ENCODE measurements at regions not wholly inside any gene's neighbourhood (a gene's known extent, or its start where the extent isn't known, plus 50 kb on each side); places are given as distances from the start of the nearest gene placed in this dataset.

DNA sequence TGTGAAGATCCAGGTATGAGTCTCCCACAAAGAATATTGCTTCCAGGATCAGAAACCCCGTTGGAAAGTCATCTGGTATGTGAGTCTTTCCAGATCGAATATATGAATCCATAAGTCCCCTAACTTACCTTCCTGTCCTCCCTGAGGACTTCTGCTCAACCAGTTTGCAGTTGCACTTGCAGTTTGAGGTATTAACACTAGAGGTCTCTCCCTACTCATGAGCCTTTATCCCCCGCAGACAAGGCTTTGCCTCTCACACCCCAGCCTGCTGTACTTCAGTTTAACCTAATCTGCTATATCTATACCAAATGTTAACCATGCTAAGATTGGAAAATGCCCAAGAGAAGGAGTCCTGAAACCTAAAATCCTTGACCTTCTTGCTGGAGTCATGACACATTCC is 135.3 kb upstream of the DEFB112 start:
- DNase-seq (ENCODE audit: low read depth, low spot score) = no peak
- Histone ChIP-seq H3K27ac (ENCODE audit: low read length) (no peak overlapping the region), H3K4me1 (ENCODE audit: control insufficient read depth, insufficient read depth, low read length) (no peaks in the 10 kb centered on the region), H3K4me3 (ENCODE audit: low read depth in 2 of 2, low read length in 2 of 2) (no peak overlapping the region), H3K27me3 (ENCODE audit: control insufficient read depth, insufficient read depth, low read length) (no peaks in the 10 kb centered on the region), H3K36me3 (ENCODE audit: control insufficient read depth, insufficient read depth, low read length) (no peaks in the 10 kb centered on the region), H3K9me3 (ENCODE audit: control insufficient read depth, insufficient read depth, low read depth, low read length) (no peaks in the 10 kb centered on the region)
- TF ChIP-seq POLR2AphosphoS5 (IDR thresholded peaks at IDR 0.05; ENCODE audit: low read depth, low read length) = no peak
- TF ChIP-seq, protein P1, sequence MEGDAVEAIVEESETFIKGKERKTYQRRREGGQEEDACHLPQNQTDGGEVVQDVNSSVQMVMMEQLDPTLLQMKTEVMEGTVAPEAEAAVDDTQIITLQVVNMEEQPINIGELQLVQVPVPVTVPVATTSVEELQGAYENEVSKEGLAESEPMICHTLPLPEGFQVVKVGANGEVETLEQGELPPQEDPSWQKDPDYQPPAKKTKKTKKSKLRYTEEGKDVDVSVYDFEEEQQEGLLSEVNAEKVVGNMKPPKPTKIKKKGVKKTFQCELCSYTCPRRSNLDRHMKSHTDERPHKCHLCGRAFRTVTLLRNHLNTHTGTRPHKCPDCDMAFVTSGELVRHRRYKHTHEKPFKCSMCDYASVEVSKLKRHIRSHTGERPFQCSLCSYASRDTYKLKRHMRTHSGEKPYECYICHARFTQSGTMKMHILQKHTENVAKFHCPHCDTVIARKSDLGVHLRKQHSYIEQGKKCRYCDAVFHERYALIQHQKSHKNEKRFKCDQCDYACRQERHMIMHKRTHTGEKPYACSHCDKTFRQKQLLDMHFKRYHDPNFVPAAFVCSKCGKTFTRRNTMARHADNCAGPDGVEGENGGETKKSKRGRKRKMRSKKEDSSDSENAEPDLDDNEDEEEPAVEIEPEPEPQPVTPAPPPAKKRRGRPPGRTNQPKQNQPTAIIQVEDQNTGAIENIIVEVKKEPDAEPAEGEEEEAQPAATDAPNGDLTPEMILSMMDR (IDR thresholded peaks at IDR 0.05) = peak; percentile 34
- intact Hi-C loops (cut with micrococcal nuclease; ENCODE audit: unreplicated experiment) (no loop called here), in situ Hi-C loops (cut with HindIII; ENCODE audit: low pct_unique_long_range_greater_than_20kb, low sequenced_read_pairs) (no loop called here)
- ATAC-seq = no peak
- ChIA-PET CTCF (no interaction called here), POLR2A (no interaction called here)
- no TSS peak for BruUV-seq (replicated peaks)

DNA sequence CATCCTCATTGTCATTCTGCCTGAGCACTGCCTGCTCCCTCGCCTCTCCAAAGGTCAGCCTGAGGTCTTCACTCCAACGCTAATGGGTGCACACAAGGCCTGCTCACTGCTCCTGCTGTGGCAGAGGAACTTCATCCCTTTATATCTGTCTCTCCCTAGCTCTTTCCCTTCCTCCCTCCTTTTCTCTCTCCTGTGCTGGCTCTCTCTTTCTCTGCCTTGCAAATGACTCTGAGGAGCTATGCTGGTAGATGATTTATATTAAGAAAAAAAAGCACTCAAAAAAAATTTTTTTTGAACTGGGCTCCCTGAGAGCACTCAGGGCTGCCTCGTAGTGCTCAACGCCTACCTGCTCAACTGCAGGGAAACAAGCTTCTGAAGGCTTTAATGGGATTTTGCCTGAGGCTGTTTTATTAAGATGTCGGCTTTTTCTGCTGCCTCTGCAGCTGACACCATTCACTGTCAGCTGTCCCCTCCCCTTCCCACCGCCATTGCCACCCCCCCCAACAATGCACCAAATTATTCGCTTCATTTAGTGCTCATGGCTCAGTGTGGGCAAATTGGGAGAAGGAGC is 137.7 kb upstream of the DEFB112 start:
- TF ChIP-seq, protein P2, sequence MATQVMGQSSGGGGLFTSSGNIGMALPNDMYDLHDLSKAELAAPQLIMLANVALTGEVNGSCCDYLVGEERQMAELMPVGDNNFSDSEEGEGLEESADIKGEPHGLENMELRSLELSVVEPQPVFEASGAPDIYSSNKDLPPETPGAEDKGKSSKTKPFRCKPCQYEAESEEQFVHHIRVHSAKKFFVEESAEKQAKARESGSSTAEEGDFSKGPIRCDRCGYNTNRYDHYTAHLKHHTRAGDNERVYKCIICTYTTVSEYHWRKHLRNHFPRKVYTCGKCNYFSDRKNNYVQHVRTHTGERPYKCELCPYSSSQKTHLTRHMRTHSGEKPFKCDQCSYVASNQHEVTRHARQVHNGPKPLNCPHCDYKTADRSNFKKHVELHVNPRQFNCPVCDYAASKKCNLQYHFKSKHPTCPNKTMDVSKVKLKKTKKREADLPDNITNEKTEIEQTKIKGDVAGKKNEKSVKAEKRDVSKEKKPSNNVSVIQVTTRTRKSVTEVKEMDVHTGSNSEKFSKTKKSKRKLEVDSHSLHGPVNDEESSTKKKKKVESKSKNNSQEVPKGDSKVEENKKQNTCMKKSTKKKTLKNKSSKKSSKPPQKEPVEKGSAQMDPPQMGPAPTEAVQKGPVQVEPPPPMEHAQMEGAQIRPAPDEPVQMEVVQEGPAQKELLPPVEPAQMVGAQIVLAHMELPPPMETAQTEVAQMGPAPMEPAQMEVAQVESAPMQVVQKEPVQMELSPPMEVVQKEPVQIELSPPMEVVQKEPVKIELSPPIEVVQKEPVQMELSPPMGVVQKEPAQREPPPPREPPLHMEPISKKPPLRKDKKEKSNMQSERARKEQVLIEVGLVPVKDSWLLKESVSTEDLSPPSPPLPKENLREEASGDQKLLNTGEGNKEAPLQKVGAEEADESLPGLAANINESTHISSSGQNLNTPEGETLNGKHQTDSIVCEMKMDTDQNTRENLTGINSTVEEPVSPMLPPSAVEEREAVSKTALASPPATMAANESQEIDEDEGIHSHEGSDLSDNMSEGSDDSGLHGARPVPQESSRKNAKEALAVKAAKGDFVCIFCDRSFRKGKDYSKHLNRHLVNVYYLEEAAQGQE (IDR thresholded peaks at IDR 0.05; ENCODE audit: insufficient read depth in 1 of 2, low read depth in 2 of 2, low read length in 1 of 2) = no peak
- no peak for TF ChIP-seq SIN3A (IDR thresholded peaks at IDR 0.05; ENCODE audit: borderline replicate concordance, insufficient read depth, low read depth, low read length)
- TF ChIP-seq POLR2AphosphoS5 (IDR thresholded peaks at IDR 0.05; ENCODE audit: low read depth, low read length) = no peak
- TF ChIP-seq, protein P1 (IDR thresholded peaks at IDR 0.05) = no peak
- TF ChIP-seq TCF7L2 (IDR thresholded peaks at IDR 0.05; ENCODE audit: low read depth, low read length) = no peak
- Histone ChIP-seq H3K27ac (ENCODE audit: low read length) (no peak overlapping the region), H3K27me3 (ENCODE audit: control insufficient read depth, insufficient read depth, low read length) (no peaks in the 10 kb centered on the region), H3K4me3 (ENCODE audit: low read depth in 2 of 2, low read length in 2 of 2) (no peak overlapping the region), H3K9me3 (ENCODE audit: control insufficient read depth, insufficient read depth, low read depth, low read length) (no peaks in the 10 kb centered on the region), H3K4me1 (ENCODE audit: control insufficient read depth, insufficient read depth, low read length) (no peaks in the 10 kb centered on the region), H3K36me3 (ENCODE audit: control insufficient read depth, insufficient read depth, low read length) (no peaks in the 10 kb centered on the region)
- DNase-seq (ENCODE audit: low read depth, low spot score) (no peak), ATAC-seq (no peak)
- no TSS peak for BruUV-seq (replicated peaks)
- ChIA-PET CTCF (interaction anchor here (0.7 kb wide), 1 partner anchor 1664 kb away, joined by 4 read pairs; no protein-coding TSS in a partner anchor), POLR2A (no interaction called here)
- in situ Hi-C loops (cut with HindIII; ENCODE audit: low pct_unique_long_range_greater_than_20kb, low sequenced_read_pairs) (no loop called here), intact Hi-C loops (cut with micrococcal nuclease; ENCODE audit: unreplicated experiment) (no loop called here)
